GM23338 (cell line): ENCODE measurements at regions not wholly inside any gene's neighbourhood (a gene's known extent, or its start where the extent isn't known, plus 50 kb on each side); places are given as distances from the start of the nearest gene placed in this dataset.

Experiments used
- CREB1 ChIP-seq: fragments of 250-450 bp; sonication (Bioruptor Pico); IDR thresholded peaks from 2 replicates; pipeline ENCODE4 v1.5.0; 2020; ENCODE audit warnings: low read depth, mild to moderate bottlenecking, moderate library complexity
- ETS1 ChIP-seq: IDR thresholded peaks from 2 replicates; pipeline ENCODE4 v1.6.1; 2016; ENCODE audit warnings: antibody characterized with exemption
- EZH2 ChIP-seq: fragments of 200-600 bp; sonication (generic); IDR thresholded peaks from one replicate; pipeline ENCODE4 v1.8.0; 2017; ENCODE audit warnings: antibody characterized with exemption, mild to moderate bottlenecking, low read depth; ENCODE audit not compliant: unreplicated experiment
- EZH2phosphoT487 ChIP-seq: fragments of 200-600 bp; sonication (generic); IDR thresholded peaks from one replicate; pipeline ENCODE4 v1.8.1; 2018; ENCODE audit warnings: antibody characterized with exemption; ENCODE audit not compliant: unreplicated experiment
- JUNB ChIP-seq: IDR thresholded peaks from one replicate; pipeline ENCODE4 v1.6.1; 2016; ENCODE audit warnings: antibody characterized with exemption; ENCODE audit not compliant: unreplicated experiment
- NANOG ChIP-seq: IDR thresholded peaks from 2 replicates; pipeline ENCODE4 v1.6.1; 2016; ENCODE audit warnings: antibody characterized with exemption, borderline replicate concordance
- POLR2AphosphoS5 ChIP-seq: IDR thresholded peaks from 2 replicates; pipeline ENCODE4 v1.6.1; 2016; ENCODE audit warnings: antibody characterized with exemption, low read depth
- REST ChIP-seq: IDR thresholded peaks from one replicate; pipeline ENCODE4 v1.6.1; 2018; ENCODE audit warnings: antibody characterized with exemption; ENCODE audit not compliant: unreplicated experiment
- STAT1 ChIP-seq: IDR thresholded peaks from one replicate; pipeline ENCODE4 v1.6.1; 2016; ENCODE audit warnings: antibody characterized with exemption; ENCODE audit not compliant: unreplicated experiment
- ZNF114 ChIP-seq: fragments of 250-450 bp; sonication (Bioruptor Pico); IDR thresholded peaks from 2 replicates; pipeline ENCODE4 v1.5.0; 2020; ENCODE audit warnings: mild to moderate bottlenecking, moderate library complexity
- ZNF331 ChIP-seq: fragments of 250-450 bp; sonication (Bioruptor Pico); IDR thresholded peaks from 2 replicates; pipeline ENCODE4 v1.5.0; 2020; ENCODE audit warnings: low read depth, mild to moderate bottlenecking, moderate library complexity
- ZNF462 ChIP-seq: fragments of 250-450 bp; sonication (Bioruptor Pico); IDR thresholded peaks from 2 replicates; pipeline ENCODE4 v1.5.0; 2020; ENCODE audit warnings: mild to moderate bottlenecking, moderate library complexity

GRCh38 chr2:5172923-5173322, 519.3 kb upstream of the SOX11 start (continued):
- no peak for TF ChIP-seq ZNF462
- no peak for TF ChIP-seq EZH2phosphoT487
- TF ChIP-seq JUNB = no peak
- no peak for TF ChIP-seq POLR2AphosphoS5
- TF ChIP-seq ETS1 = no peak
- TF ChIP-seq NANOG = no peak
- TF ChIP-seq EZH2 = no peak
- TF ChIP-seq STAT1 = no peak
- TF ChIP-seq CREB1 (CRISPR knock-in tag) = no peak
- TF ChIP-seq ZNF331 (CRISPR knock-in tag) = no peak
- TF ChIP-seq REST = no peak
- TF ChIP-seq ZNF114 (CRISPR knock-in tag) = no peak
